ENCODE measurements at regions not wholly inside any gene's neighbourhood (a gene's known extent, or its start where the extent isn't known, plus 50 kb on each side); places are given as distances from the start of the nearest gene placed in this dataset.
A peak's percentile ranks its signal among the peaks of the same experiment; 100 is the strongest.

DNA sequence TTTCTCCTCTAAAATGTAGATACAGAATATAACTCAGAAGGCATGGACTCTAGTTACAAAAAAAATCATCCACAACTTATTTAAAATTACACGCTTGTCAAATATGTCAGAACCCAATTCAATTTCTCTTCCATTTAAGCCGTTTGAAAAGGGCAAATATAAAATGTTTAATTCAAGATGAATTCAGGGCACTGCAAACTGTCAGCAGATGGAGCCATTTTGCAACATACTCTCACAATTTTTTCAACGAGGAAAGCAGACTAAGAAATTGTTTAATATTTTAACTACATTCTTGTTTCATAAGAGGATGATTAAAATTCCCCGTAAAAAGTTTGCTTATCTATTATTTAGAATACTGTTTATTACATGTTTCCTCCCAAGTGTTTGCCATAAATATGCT is 321.3 kb upstream of the CPXCR1 start (continued):
- TF ChIP-seq ZNF879 (CRISPR knock-in tag; IDR thresholded peaks at IDR 0.05) (no peak), HNRNPUL1 (IDR thresholded peaks at IDR 0.05; ENCODE audit: low read depth, low read length) (no peak), NR3C1 (CRISPR knock-in tag; IDR thresholded peaks at IDR 0.05) (no peak), POLR2G (IDR thresholded peaks at IDR 0.05; ENCODE audit: low read depth, low read length) (no peak), ZNF713 (CRISPR knock-in tag; IDR thresholded peaks at IDR 0.05) (no peak), STAG1 (CRISPR knock-in tag; IDR thresholded peaks at IDR 0.05) (peak; percentile 71), ARHGAP35 (CRISPR knock-in tag; IDR thresholded peaks at IDR 0.05; ENCODE audit: borderline replicate concordance) (no peak), MEIS2 (CRISPR knock-in tag; IDR thresholded peaks at IDR 0.05) (no peak)

DNA sequence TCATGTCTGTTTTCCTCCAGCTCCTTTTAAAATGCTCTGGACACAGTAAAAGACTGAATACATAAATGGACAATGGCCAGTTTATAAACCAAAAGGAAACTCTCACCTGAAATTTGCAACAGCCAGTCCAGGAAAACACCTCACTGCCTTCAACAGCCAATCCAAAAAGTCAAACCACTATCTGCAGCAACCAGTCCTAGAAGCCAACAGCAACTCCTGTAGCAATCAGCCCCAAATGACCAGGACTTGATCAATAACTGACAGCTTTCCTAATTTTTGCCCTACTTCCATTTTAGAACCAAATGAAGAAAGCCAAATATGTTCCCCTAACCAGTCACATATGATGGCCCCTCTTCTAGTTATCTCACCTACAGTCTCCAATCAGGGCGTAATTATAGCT is 309.5 kb upstream of the CPXCR1 start:
- no peaks in the 10 kb centered on the region for H3K27me3 ChIP-seq (ENCODE audit: control insufficient read depth in 1 of 2, insufficient read depth in 2 of 2, low read length in 2 of 2)
- TF ChIP-seq ZNF792 (CRISPR knock-in tag; IDR thresholded peaks at IDR 0.05) (peak; percentile 91), GATA4 (IDR thresholded peaks at IDR 0.05; ENCODE audit: borderline replicate concordance, low read depth) (no peak)
- no TSS peak for BruUV-seq (replicated peaks)
- no peak for ATAC-seq
- no peaks in the 10 kb centered on the region for H3K79me2 ChIP-seq (ENCODE audit: insufficient read depth, low read length)
- no peaks in the 10 kb centered on the region for H3K36me3 ChIP-seq (replicated peaks in 1 of 2; ENCODE audit: control insufficient read depth in 1 of 2, insufficient read depth in 2 of 2, low read length in 2 of 2)
- H3K27ac ChIP-seq (ENCODE audit: extremely low read length, insufficient read depth, low read length) = no peak overlapping the region
- WGBS (ENCODE audit: low lambda C conversion rate) = 92% methylated on average over 1 of the region's 1 CpG
- H3K9ac ChIP-seq (ENCODE audit: insufficient read depth, low read depth, low read length) = no peak overlapping the region
- ChIA-PET CTCF (ENCODE audit: low intra/inter-chr PET ratio, low total read pairs) (no interaction called here), POLR2A (no interaction called here)
- in situ Hi-C loops (cut with HindIII; ENCODE audit: extremely low pct_ligation_motif_present, low pct_unique_long_range_greater_than_20kb) = no loop called here
- no peak overlapping the region for H3K4me3 ChIP-seq (replicated peaks in 1 of 3; ENCODE audit: insufficient read depth in 1 of 3, low read depth in 2 of 3, low read length in 3 of 3)
- H3K4me1 ChIP-seq (ENCODE audit: insufficient read depth, low read length) = peaks cover 36% of the 10 kb centered on the region
- H4K20me1 ChIP-seq (ENCODE audit: insufficient read depth, low read length) = no peaks in the 10 kb centered on the region
- H2AFZ ChIP-seq (ENCODE audit: low read length) = no peak overlapping the region
- H3K4me2 ChIP-seq (ENCODE audit: low read depth, low read length) = no peak overlapping the region
- H3K9me3 ChIP-seq (ENCODE audit: low read length) = peaks cover 31% of the 10 kb centered on the region; the same call in 1 of the 2 replicates
- no peak for DNase-seq (ENCODE audit: low spot score)
- no peak for FAIRE-seq
- intact Hi-C loops (cut with micrococcal nuclease; ENCODE audit: unreplicated experiment) = no loop called here

DNA sequence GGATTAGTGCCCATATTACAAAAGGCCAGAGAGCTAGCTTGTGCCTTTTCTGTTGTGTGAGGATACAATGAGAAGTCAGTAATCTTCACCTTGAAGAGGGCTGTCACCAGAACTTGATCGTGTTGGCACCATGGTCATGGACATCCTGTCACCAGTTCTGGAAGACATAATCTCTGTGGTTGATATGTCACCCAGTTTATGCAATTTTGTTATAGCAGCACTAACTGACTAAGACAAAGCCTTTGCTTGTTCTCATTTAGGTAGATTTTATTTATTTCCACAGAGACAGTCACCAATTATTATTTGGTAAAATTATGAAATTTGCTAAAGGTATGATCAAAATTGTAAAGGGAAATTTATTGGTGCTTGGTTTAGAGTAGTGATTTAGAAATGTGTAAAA is 308.8 kb upstream of the CPXCR1 start:
- in situ Hi-C loops (cut with HindIII; ENCODE audit: extremely low pct_ligation_motif_present, low pct_unique_long_range_greater_than_20kb) (no loop called here), intact Hi-C loops (cut with micrococcal nuclease; ENCODE audit: unreplicated experiment) (no loop called here)
- H3K4me1 ChIP-seq (ENCODE audit: insufficient read depth, low read length) = peaks cover 30% of the 10 kb centered on the region
- FAIRE-seq (no peak), DNase-seq (ENCODE audit: low spot score) (no peak), ATAC-seq (no peak)
- no peaks in the 10 kb centered on the region for H4K20me1 ChIP-seq (ENCODE audit: insufficient read depth, low read length)
- peaks cover 31% of the 10 kb centered on the region; the same call in 1 of the 2 replicates for H3K9me3 ChIP-seq (ENCODE audit: low read length)
- H3K9ac ChIP-seq (ENCODE audit: insufficient read depth, low read depth, low read length) = no peak overlapping the region
- no peak overlapping the region for H3K4me2 ChIP-seq (ENCODE audit: low read depth, low read length)
- WGBS (ENCODE audit: low lambda C conversion rate) = no CpG with 5 or more reads among the region's 1 CpG
- no TSS peak for BruUV-seq (replicated peaks)
- H3K79me2 ChIP-seq (ENCODE audit: insufficient read depth, low read length) = no peaks in the 10 kb centered on the region
- peak overlapping the region; percentile 79 for H3K27ac ChIP-seq (ENCODE audit: extremely low read length, insufficient read depth, low read length)
- H2AFZ ChIP-seq (ENCODE audit: low read length) = no peak overlapping the region
- ChIA-PET CTCF (ENCODE audit: low intra/inter-chr PET ratio, low total read pairs) (no interaction called here), POLR2A (no interaction called here)
- H3K4me3 ChIP-seq (replicated peaks in 1 of 3; ENCODE audit: insufficient read depth in 1 of 3, low read depth in 2 of 3, low read length in 3 of 3) = no peak overlapping the region
- no peaks in the 10 kb centered on the region for H3K36me3 ChIP-seq (replicated peaks in 1 of 2; ENCODE audit: control insufficient read depth in 1 of 2, insufficient read depth in 2 of 2, low read length in 2 of 2)
- H3K27me3 ChIP-seq (ENCODE audit: control insufficient read depth in 1 of 2, insufficient read depth in 2 of 2, low read length in 2 of 2) = no peaks in the 10 kb centered on the region
- no peak for TF ChIP-seq ZNF318 (CRISPR knock-in tag; IDR thresholded peaks at IDR 0.05)
- TF ChIP-seq SP140L (CRISPR knock-in tag; IDR thresholded peaks at IDR 0.05; ENCODE audit: borderline replicate concordance) = no peak

Measured in HepG2 (cell line).